ENCODE measurements at regions not wholly inside any gene's neighbourhood (a gene's known extent, or its start where the extent isn't known, plus 50 kb on each side); places are given as distances from the start of the nearest gene placed in this dataset.
A peak's percentile ranks its signal among the peaks of the same experiment; 100 is the strongest.
"Not testable (repeated sequence)": the region's sequence is repeated elsewhere in the genome, so short reads cannot be mapped to it uniquely, and the experiment has no call there.

DNA sequence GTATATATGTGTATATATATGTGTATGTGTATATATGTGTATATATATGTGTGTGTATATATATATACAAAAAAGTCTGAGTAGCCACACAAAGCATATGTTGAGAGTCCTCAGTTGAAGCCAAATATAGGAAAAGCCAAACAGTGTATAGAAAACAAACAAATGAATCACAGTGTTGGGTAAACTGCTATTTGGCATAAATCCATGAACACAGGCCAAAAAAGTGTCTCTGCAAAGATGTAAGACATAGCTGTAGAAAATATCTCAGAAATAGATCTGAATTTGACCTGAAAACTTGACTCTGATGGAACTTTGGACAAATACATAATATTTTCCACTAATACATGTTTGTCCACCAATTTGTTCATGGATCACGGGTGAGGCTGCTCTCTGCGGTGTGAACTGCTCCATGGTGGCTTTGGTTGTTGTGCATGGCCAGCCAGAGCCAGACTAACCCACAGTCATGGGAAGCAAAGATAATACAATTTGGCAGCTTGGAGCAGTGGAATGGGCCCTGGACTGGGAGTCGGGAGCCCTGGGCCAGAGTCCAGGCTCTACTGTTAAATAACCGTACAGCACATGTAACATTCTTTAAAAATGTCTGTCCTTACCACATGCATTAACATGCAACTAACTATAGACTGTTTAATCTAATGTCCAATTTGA, 76.9 kb upstream of the EED start:
- DNase-seq (ENCODE audit: low spot score) (no peak), ATAC-seq (peak; percentile 73)

DNA sequence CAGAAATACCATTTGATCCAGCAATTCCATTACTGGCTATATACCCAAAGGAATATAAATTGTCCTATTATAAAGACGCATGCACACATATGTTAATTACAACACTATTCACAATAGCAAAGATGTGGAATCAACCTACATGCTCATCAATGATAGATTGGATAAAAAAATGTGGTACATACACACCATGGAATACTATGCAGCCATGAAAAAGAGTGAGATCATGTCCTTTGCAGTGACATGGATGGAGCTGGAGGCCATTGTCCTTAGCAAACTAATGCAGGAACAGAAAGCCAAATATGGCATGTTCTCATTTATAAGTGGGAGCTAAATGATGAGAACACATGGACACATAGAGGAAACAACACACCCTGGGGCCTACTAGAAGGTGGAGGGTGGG, 78.3 kb upstream of the EED start:
- DNase-seq (ENCODE audit: low spot score); ATAC-seq: not testable (repeated sequence)

DNA sequence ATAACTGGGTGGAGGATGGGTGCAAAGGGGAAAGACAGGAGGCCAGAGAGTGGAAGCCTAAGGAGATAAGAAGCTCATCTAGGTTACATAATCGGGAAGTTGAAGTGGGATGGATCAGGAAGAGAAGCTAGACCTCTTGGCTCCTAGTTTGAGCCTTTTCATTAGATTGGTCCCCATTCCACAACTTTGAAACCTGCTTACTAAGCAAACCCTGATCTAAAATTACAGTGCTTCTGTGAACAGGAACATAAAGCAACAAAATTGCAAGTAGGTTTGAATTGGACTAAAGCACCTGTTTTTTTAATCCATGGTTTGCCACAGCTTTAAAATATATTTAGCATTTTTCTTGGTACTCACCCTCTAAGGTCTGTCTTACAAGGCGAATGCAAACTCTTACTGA, 80.4 kb upstream of the EED start:
- ATAC-seq = no peak

DNA sequence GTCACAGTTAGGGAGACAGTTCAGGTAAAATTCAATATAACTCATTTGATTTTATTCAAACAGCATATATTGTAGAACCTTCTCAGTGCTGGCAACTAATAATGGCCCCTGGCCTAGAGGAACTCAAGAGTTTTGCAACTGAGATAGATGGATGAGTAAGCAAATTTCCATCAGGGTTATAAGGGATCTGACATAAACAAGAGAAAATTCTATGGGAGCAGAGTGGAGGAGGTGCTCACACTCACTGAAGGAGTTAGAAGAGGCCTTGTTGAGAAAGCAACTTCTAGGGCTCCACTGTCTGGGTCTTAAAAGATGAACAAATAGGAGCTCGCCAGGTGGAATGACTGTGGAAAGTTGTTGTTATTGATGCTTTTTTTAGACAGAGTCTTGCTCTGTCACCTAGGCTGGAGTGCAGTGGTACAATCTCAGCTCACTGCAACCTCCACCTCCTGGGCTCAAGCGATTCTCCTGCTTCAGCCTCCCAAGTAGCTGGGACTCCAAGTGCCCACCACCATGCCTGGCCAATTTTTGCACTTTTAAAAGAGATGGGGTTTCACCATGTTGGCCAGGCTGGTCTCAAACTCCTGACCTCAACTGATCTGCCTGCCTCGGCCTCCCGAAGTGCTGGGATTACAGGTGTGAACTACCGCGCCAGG, 81.2 kb upstream of the EED start:
- ATAC-seq = peak; percentile 31
- not testable (repeated sequence) for DNase-seq (ENCODE audit: low spot score)

More for the DNA sequence above, 80.4 kb upstream of the EED start:
- no peak for DNase-seq (ENCODE audit: low spot score)

DNA sequence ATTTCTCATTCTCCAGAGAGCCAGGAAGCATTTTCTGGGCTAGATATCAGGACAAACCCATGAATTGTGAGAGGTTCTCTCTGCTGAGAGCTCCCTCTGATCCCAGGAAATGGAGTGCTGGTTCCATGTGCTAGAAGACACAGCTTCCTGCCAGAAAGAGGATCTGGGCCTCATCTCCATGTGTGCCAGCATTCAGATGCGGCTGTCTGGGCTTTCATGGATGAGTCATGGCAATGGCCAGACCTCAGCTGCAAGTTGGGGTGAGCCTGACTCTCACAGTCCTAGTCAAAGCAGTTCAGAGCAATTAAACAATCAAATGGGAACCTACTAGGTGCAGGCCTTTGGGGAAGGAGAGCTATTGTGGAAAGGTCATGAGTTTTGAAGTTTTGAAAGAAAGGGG, 82.3 kb upstream of the EED start:
- ATAC-seq (peak; percentile 23), DNase-seq (ENCODE audit: low spot score) (no peak)

DNA sequence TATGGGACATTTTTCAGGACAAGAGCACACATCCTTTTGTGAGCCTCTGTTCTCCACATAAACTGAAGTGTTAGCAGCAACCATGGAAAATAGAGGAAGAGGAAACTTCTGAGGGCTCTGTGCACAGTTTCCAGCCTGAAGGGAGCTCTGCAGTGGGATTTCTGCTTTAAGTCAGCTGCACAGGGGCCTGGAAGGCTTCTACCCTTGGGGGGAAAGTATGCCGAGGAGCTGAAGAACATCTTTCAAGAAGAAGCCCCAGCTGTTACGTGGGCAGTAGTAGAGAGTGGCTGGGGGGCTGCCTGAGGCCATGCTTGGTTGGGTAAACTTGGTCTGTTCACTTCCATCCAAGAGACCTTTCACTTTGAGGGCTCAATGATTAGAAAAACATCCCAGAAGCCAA, 82.7 kb upstream of the EED start:
- ATAC-seq = no peak
- no peak for DNase-seq (ENCODE audit: low spot score)

DNA sequence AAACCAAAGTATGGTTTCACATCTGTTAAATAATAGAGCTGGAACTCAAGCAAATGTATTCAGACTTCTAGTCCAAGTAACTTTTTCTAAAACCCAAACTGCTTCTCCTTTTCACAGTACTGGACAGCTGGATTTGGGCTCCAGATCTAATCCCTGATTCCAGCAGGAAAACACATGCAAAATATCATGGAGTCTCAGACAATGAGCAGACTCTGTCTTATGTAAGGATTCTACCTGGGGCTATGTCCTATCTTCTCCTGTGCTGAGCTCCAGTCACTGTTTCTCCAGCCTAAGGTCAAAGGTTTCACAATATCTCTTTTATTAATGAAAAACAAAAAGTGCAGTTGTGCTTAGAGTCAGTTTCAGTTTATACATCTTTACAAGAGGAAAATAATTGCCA, 83.2 kb upstream of the EED start:
- peak; percentile 43 for ATAC-seq
- DNase-seq (ENCODE audit: low spot score) = no peak

DNA sequence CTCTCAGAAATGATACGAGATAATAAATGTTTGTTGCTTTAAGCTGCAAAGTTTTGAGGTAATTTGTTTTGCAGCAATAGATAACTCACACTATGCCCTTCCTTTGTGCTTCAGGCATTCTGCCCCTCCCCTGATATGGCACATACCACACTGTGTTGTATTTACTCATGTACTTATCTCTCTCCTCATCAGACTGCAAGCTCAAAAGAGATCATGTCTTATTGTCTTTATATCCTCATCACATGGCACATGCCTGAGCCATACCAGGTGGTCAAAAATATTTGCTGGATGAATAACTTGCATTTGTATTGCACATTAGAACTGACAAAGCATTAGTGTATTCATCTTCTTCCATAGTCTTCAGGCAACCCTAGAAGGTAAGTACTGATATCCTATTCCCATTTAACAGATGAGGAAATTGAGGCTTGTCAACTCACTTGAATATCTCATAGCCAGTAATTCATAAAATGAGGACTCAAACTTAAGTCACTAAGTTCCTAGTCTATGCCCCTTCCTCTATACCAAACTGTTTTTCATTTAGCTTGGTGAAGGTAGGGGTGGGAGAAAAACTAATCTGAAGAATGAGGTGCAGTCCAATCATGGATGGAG, 83.9 kb upstream of the EED start:
- ATAC-seq = no peak
- no peak for DNase-seq (ENCODE audit: low spot score)

DNA sequence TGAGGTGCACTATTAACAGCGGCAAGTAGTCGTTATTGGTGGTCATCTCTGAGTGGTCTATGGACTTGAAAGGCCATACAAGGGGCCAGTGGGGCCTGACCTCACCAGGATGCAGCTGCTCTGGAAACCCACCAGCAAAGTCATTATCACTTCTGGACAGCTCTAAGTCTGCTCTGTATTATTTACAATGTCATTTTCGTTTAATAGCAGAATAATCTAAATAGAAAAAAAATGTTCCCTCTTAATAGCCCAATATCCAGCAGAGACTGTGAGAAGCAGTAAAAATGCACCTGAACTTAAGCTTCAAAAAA, 85.0 kb upstream of the EED start:
- ATAC-seq (no peak), DNase-seq (ENCODE audit: low spot score) (no peak)

DNA sequence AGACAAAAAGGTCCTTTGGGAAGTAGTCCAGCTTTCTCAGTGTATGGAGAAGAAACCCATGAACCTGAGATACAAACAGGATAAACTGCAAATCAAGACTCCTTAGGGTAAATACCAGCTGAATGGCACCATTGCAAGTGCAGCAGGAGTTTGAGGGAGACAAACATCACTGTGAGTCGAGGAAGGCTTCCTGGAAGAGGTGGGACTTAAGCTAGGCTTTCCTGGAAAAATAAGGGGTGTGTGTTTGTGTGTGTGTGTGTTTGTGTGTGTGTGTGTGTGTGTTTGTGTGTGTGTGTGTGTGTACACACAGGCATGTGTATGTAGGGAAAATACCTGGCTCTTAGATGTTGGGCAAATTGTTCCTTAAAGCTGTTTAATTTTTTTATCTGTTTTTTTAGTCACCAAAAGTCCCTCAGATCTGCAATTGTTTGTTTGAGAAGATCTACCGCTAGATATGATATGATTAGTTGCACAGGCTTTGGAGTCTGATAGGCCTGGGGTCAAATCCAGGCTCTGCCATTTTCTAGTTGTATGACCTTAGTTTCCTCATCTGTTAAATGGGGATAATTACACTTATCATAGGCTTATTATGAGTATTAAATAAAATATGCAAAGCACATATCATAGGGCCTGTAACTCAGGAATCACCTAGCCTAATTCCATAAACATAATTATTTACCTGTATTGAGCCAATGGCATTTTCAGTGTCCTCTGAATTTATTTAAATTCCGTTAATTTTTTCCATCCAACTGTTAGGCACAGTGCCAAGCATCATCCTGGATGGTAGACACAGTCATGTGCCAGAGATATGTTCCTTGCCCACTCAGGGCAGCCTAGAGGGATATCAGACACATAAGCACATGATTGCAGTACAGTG, 85.6 kb upstream of the EED start:
- ATAC-seq = no peak

DNA sequence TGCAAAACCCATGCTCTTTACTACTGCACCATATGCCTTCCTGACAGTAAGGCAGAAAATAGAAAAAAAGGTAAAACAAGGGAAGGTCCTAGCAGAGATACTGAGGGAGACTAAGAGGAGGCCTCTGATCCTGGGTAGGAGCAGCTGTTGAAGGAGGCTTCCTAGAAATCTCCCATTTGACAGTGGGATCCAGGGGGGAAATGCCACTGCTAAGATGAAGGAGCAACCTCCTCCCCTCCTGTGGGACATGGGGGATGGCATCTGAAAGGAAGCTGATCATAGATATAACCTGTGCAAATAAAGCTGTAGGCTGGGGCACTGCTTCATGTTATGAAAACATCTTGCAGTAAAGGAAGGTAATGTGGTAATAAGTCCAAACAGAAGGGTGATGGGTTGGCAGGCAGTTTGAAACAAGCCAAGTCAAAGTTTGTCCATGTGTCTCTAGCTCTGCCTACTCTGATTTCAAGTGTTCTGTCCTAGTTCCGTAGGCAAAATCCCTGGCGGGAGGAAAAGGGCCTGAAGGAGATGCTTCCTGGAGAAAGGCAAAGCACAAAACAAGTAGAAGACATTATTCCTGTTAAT, 86.7 kb upstream of the EED start:
- ATAC-seq (peak; percentile 82), DNase-seq (ENCODE audit: low spot score) (no peak)

More for the DNA sequence above, 85.6 kb upstream of the EED start:
- DNase-seq (ENCODE audit: low spot score) = no peak

DNA sequence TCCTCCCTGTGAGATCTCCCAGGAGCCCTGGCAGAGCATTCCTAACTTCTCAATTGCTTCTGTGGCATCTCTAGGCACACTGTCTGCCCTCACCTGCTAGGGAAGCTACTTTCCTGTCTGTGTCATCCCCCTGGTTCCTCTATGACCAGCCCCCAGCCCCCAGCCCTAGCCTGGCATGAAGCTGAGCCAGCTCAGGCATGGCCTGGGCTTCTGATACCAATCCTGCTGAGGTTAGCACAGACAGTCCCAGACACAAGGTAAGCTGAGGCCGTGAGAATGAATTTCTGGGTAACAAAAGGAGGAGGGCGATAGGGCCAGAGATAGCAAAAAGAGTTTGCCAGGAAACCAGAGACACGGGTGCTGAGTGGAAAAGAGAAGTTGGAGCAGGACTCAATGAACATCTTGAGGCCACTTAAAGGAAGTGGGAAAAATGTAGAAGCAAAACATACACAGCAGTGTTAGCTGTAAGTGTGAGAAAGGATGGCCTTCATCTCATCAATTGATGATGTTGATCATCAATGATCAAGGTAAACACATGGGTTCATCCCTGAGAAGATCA, 87.6 kb upstream of the PICALM start:
- DNase-seq (ENCODE audit: low spot score) = no peak
- no peak for ATAC-seq

DNA sequence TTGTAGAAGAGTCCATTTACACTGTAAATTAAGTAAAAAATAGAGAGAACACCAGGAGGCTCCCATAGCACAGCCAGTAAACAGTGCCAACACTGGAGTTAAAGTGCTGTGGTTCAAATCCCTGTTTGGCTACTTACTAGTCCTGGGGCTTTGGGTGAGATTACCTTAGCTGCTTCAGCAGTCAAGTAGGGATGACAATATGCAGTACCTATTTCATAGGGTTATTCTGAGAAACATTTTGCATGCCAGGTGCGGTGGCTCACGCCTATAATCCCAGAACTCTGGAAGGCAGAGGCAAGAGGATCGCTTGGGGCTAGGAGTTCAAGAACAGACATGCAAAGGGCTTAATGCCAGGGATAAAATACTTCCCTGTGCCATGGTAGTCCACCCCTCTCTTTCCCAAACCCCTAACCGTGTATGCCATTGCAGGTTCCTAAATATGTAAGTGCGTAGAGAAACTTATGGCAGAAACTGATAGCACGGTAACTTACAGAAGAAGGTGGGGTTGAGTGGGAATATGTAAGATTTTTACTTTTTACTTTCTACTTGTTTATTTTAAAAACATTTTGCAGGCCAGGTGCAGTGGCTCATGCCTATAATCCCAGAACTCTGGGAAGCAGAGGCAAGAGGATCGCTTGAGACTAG, 86.4 kb upstream of the PICALM start:
- ATAC-seq (no peak), DNase-seq (ENCODE audit: low spot score) (no peak)

DNA sequence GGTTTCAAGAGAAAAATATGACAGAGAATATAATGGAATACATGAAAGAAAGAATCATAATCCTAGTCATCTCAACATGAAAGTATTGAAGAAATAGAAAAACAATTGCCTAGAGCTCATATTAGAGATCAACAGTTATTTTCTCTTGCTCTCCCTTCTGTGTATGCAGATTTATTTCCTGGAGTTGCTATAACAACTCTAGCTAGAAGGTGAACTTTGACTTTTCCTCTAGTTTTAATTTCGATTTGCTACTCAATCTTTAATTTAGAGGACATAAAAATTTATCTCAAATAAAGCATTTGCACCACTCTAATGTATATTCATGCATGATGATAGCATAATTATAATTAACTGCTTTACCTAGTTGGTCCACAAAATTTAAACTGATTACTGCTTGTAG, 84.6 kb upstream of the PICALM start:
- no peak for DNase-seq (ENCODE audit: low spot score)
- peak; percentile 53 for ATAC-seq

DNA sequence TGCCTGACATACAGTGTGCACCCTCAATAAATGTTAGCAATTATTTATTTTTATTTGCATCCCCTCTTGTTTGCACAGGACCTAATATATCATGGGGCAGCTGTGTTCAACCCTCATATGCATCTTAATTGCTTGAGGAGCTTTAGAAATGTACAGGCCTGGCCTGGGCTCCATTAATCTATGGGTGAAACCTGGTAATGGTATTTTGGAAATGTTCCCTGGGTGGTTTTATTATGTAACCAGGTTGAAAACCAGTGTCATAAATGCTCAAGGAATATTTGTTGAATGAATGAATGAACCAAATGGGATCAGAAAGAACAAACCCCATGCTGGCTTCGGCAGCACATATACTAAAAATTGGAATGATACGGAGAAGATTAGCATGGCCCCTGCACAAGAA, 84.0 kb upstream of the PICALM start:
- ATAC-seq (no peak), DNase-seq (ENCODE audit: low spot score) (no peak)

DNA sequence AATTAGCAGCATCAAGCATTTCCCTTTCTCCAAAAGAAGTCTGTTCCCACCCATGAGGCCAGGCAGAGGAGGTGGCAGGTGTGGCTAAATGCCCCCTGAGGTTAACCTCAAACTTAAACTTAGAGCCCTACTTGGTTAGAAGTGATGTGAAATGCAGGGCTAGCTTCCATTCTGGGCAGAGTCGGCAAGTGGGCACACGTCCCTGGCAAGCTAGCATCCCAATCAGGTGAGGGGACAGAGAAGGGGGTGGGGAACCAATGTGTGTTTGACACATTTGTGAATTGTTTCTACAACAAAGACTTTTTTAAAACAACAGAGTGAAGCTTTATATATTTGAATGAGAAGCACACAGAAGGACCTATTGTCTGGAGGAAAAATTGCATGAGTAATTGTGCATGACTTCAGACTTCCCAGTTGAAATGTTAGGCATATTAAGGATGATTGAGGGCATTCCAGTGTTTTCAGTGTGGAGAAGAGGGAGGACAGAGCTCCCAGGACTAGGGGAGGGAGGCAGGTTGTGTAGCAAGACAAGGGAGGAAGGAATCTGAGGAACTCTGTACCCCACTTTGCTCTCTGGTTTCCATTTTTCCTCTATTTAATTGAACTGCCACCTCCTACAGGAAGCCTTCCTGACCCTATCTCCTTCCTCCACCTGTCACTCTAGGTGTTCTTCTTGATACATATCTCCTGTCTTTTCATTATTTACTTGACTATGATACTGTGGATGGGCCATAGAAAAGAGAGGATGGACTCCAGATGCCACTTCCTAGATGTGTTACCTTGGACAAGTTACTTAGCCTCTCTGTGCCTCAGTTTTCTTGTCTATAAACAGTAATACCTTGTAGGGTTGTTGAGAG, 83.3 kb upstream of the PICALM start:
- DNase-seq (ENCODE audit: low spot score) (no peak), ATAC-seq (no peak)

DNA sequence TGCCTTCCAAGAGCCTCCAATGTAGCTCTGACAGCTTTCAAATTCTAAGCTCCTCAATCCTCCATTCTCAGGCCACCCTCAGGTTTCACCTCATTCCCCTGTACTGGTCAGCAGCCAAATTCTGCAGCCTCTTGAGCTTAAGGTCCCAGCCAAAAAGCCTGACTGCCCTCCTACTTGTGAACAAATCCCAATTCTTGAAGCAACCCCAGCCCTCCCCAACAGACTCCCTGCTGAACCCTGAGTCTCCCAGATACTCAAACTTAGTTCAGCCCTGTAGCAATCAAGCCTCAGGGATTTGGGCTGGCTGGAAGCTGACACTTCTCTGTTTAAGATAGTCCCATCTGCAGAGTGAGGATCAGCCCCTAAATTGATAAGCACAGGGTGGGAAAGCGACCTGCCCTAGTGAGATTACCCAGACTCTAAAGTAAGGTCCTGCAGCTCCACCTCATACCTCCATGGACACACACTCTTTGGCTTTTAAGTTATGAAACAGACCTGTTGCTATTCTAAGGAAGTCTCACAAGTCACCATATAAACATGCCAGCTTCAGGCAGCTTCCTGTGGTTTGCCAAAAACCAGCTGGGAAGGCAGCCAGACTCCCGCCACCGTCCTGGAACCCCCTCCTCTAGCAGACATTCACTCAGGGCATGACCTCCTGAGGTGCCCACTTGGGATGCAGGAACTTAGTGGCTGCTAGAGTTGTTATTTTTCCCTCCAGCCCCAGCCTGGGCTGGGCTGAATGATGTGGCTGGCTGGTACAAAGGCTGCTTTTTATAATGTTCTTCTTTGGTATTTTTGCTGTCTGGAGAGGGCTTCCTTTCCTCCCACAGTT, 82.5 kb upstream of the PICALM start:
- DNase-seq (ENCODE audit: low spot score) (no peak), ATAC-seq (peak; percentile 50)

DNA sequence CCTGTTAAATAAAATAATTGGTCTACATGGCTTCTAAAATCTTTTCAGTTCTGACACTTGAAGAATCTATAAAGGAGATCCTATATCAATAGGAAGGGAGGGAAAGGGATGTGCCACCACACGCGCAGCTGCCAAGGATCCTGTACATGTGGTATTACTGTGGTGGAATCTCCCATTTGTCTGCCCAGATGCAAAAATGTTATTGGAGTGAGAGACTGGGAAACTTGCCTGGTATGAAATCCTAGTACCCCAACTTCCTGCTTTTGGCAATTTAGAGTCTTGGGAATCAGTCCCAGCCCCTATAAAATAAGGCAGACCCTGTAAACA, 81.9 kb upstream of the PICALM start:
- ATAC-seq (no peak), DNase-seq (ENCODE audit: low spot score) (no peak)

DNA sequence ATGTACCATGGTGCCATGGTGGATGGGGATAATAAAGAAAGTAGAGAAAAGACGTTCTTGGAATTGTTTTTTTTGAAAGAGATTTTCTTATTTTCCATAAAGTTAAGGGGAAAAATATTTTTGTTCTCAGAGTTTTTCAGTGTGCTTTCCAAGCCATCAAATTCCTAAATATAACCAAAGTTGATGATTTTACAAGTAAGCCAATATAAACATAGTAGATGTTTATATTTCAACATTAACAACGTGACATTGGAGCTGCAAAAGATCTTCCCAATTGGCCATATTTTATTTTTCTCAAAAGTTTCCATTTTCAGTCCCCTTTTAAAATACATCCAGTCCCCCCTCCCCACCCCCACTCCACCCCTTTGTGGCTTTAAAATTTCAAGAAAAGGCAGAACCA, 80.9 kb upstream of the PICALM start:
- DNase-seq (ENCODE audit: low spot score) (no peak), ATAC-seq (no peak)

All from left lobe of liver (tissue), 2 donors.